H1 (cell line): ENCODE measurements at regions not wholly inside any gene's neighbourhood (a gene's known extent, or its start where the extent isn't known, plus 50 kb on each side); places are given as distances from the start of the nearest gene placed in this dataset.

ENCODE experiments used
- CTCF ChIA-PET: fragments of 300-600 bp; sonication (Branson Sonifier 250); formaldehyde crosslinking; loops from one replicate; lab custom pipeline; 2021; ENCODE audit not compliant: partially characterized antibody; lab: Charles Lee
- POLR2A ChIA-PET: fragments of 300-600 bp; sonication (Branson Sonifier 250); formaldehyde crosslinking; loops from one replicate; lab custom pipeline; 2021; ENCODE audit warnings: inconsistent platforms; ENCODE audit not compliant: partially characterized antibody; lab: Charles Lee
- DNase-seq, 2 experiments: peaks; one replicate each; pipeline versions ENCODE4 v3.0.0 to v3.0.0-alpha.2; 2010 to 2022; ENCODE audit warnings: low spot score in 2 of 2, low read depth in 1 of 2, mixed read lengths in 1 of 2
- FAIRE-seq: peaks from 2 replicates; lab custom pipeline; 2011; peaks lifted over from hg19 to GRCh38; lab: Jason Lieb, UNC
- H2AFZ ChIP-seq: 2 replicates; pipeline ENCODE4 v1.8.1; 2012; ENCODE audit warnings: low read length, inconsistent platforms
- H2AK5ac ChIP-seq: 2 replicates; pipeline ENCODE4 v1.6.1; 2013; ENCODE audit warnings: low read depth, low read length
- H2BK120ac ChIP-seq: replicated peaks from 2 replicates; pipeline ENCODE3; 2013; ENCODE audit warnings: low read depth, low read length, inconsistent platforms
- H2BK12ac ChIP-seq: 2 replicates; pipeline ENCODE4 v1.6.1; 2013; ENCODE audit warnings: low read depth, low read length
- H2BK15ac ChIP-seq: 2 replicates; pipeline ENCODE4 v1.6.1; 2013; ENCODE audit warnings: low read length
- H2BK20ac ChIP-seq: 2 replicates; pipeline ENCODE4 v1.6.1; 2013; ENCODE audit warnings: low read length
- H2BK5ac ChIP-seq: 2 replicates; pipeline ENCODE4 v1.6.1; 2013; ENCODE audit warnings: low read depth, low read length
- H3K14ac ChIP-seq: 2 replicates; pipeline ENCODE4 v1.6.1; 2013; ENCODE audit warnings: inconsistent platforms; ENCODE audit not compliant: insufficient read length
- H3K18ac ChIP-seq: 2 replicates; pipeline ENCODE4 v1.6.1; 2013; ENCODE audit warnings: low read length; ENCODE audit errors: extremely low read depth
- H3K23ac ChIP-seq: 2 replicates; pipeline ENCODE4 v1.6.1; 2013; ENCODE audit warnings: inconsistent platforms; ENCODE audit not compliant: insufficient read length
- H3K23me2 ChIP-seq: 2 replicates; pipeline ENCODE4 v1.6.1; 2013; ENCODE audit warnings: low read depth, low read length
- H3K27ac ChIP-seq: 2 replicates; pipeline ENCODE4 v1.6.1; 2011; ENCODE audit warnings: low read depth, low read length, inconsistent platforms
- H3K27me3 ChIP-seq, 4 experiments: replicated peaks in 1 of 4; 1 replicate in 1 of 4; 2 replicates in 3 of 4; pipeline versions ENCODE4 v1.6.1 to v1.8.1; 2011 to 2013; ENCODE audit warnings: low read length in 3 of 4, mild to moderate bottlenecking in 3 of 4, inconsistent platforms in 2 of 4, mixed read lengths in 2 of 4, moderate library complexity in 1 of 4; ENCODE audit not compliant: control insufficient read depth in 3 of 4, insufficient read depth in 3 of 4; ENCODE audit errors: extremely low read depth in 1 of 4
- H3K36me3 ChIP-seq, 4 experiments: 2 replicates each; pipeline versions ENCODE4 v1.6.1 to v1.8.1; 2011 to 2013; ENCODE audit warnings: mild to moderate bottlenecking in 4 of 4, low read length in 3 of 4, moderate library complexity in 2 of 4, control low read depth in 1 of 4, inconsistent platforms in 1 of 4; ENCODE audit not compliant: insufficient read depth in 4 of 4, control insufficient read depth in 2 of 4
- H3K4ac ChIP-seq: replicated peaks from 2 replicates; pipeline ENCODE3; 2013; ENCODE audit warnings: low read length, low read depth, mixed read lengths, inconsistent platforms; ENCODE audit not compliant: insufficient read length
- H3K4me1 ChIP-seq, 4 experiments: replicated peaks in 1 of 4; 1 replicate in 1 of 4; 2 replicates in 3 of 4; pipeline versions ENCODE4 v1.6.1 to v1.8.1; 2011 to 2013; ENCODE audit warnings: low read length in 3 of 4, inconsistent platforms in 2 of 4, mixed read lengths in 1 of 4; ENCODE audit not compliant: insufficient read depth in 4 of 4, control insufficient read depth in 3 of 4
- H3K4me2 ChIP-seq, 2 experiments: 2 replicates each; pipeline versions ENCODE4 v1.6.1 to v1.8.1; 2011 to 2013; ENCODE audit warnings: low read depth in 2 of 2, low read length in 2 of 2, control low read depth in 1 of 2, inconsistent platforms in 1 of 2, mild to moderate bottlenecking in 1 of 2; ENCODE audit not compliant: insufficient read depth in 1 of 2
- H3K4me3 ChIP-seq, 4 experiments: fragments of 200-600, 300-600 bp in 1 of 4; sonication (generic), shearing (Covaris generic), sonication (Bioruptor Twin) in 1 of 4; 2 replicates each; pipeline versions ENCODE4 v1.5.1 to v1.8.1; 2011 to 2016; ENCODE audit warnings: low read length in 4 of 4, low read depth in 3 of 4, control low read depth in 2 of 4, inconsistent platforms in 2 of 4, mild to moderate bottlenecking in 2 of 4, mixed read lengths in 1 of 4, moderate library complexity in 1 of 4; ENCODE audit not compliant: insufficient read depth in 2 of 4; ENCODE audit errors: extremely low read depth in 1 of 4
- H3K56ac ChIP-seq: replicated peaks from 2 replicates; pipeline ENCODE3; 2013; ENCODE audit warnings: low read depth, mild to moderate bottlenecking, mixed read lengths, low read length, inconsistent platforms; ENCODE audit not compliant: insufficient read length
- H3K79me1 ChIP-seq: 2 replicates; pipeline ENCODE4 v1.6.1; 2013; ENCODE audit warnings: low read depth, low read length, control low read depth
- H3K79me2 ChIP-seq, 2 experiments: 2 replicates each; pipeline versions ENCODE4 v1.6.1 to v1.8.1; 2012 to 2013; ENCODE audit warnings: low read length in 2 of 2, mild to moderate bottlenecking in 2 of 2, inconsistent platforms in 1 of 2; ENCODE audit not compliant: insufficient read depth in 2 of 2, control insufficient read depth in 1 of 2
- H3K9ac ChIP-seq, 4 experiments: replicated peaks in 1 of 4; 1 replicate in 1 of 4; 2 replicates in 3 of 4; pipeline versions ENCODE4 v1.6.1 to v1.8.1; 2011 to 2013; ENCODE audit warnings: low read depth in 3 of 4, low read length in 3 of 4, control low read depth in 2 of 4, mild to moderate bottlenecking in 2 of 4, moderate library complexity in 2 of 4, inconsistent platforms in 1 of 4; ENCODE audit errors: extremely low read depth in 1 of 4
- H3K9me3 ChIP-seq, 2 experiments: 2 replicates each; pipeline versions ENCODE4 v1.6.1 to v1.8.1; 2012 to 2013; ENCODE audit warnings: mild to moderate bottlenecking in 2 of 2, moderate library complexity in 2 of 2, control low read depth in 1 of 2, inconsistent platforms in 1 of 2, low read depth in 1 of 2, low read length in 1 of 2, mixed read lengths in 1 of 2; ENCODE audit not compliant: insufficient read depth in 2 of 2
- H4K20me1 ChIP-seq, 2 experiments: replicated peaks in 1 of 2; 2 replicates each; pipeline versions ENCODE3 to v1.8.1; 2011 to 2013; ENCODE audit warnings: inconsistent platforms in 2 of 2, low read length in 2 of 2, mild to moderate bottlenecking in 1 of 2; ENCODE audit not compliant: insufficient read depth in 2 of 2, control insufficient read depth in 1 of 2
- H4K5ac ChIP-seq: 2 replicates; pipeline ENCODE4 v1.6.1; 2013; ENCODE audit warnings: low read length, low read depth, mixed read lengths, inconsistent platforms; ENCODE audit not compliant: insufficient read length
- H4K8ac ChIP-seq: 2 replicates; pipeline ENCODE4 v1.8.0; 2013; ENCODE audit warnings: mild to moderate bottlenecking, moderate library complexity, low read length, inconsistent platforms; ENCODE audit not compliant: insufficient read depth; ENCODE audit errors: extremely low read depth
- H4K91ac ChIP-seq: replicated peaks from 2 replicates; pipeline ENCODE3; 2013; ENCODE audit warnings: low read length, mixed read lengths, inconsistent platforms; ENCODE audit not compliant: insufficient read length
- BACH1 ChIP-seq: IDR thresholded peaks from 2 replicates; pipeline ENCODE4 v1.6.1; 2012; ENCODE audit warnings: low read length, improper control_type of control experiment
- CBX8 ChIP-seq: fragments of 300-800, 300-1000 bp; sonication (generic); IDR thresholded peaks from 2 replicates; pipeline ENCODE4 v1.7.1; 2016; ENCODE audit warnings: low read depth, low read length, borderline replicate concordance
- CEBPB ChIP-seq: IDR thresholded peaks from 2 replicates; pipeline ENCODE4 v1.6.1; 2012; ENCODE audit warnings: low read depth, low read length
- CTBP2 ChIP-seq: IDR thresholded peaks from 2 replicates; pipeline ENCODE4 v1.7.0; 2011; ENCODE audit warnings: borderline replicate concordance, mild to moderate bottlenecking, moderate library complexity, mixed read lengths, low read length; ENCODE audit not compliant: insufficient read depth, insufficient read length
- JUN ChIP-seq: IDR thresholded peaks from 2 replicates; pipeline ENCODE4 v1.6.1; 2011; ENCODE audit warnings: low read depth, mild to moderate bottlenecking, improper control_type of control experiment, low read length
- PHF8 ChIP-seq: fragments of 200-600 bp; sonication (generic); conservative IDR thresholded peaks from 2 replicates; pipeline ENCODE4 v1.7.1; 2012; ENCODE audit warnings: low read depth, mild to moderate bottlenecking, inconsistent platforms, low read length, moderate library complexity
- SRF ChIP-seq: IDR thresholded peaks from 2 replicates; pipeline ENCODE4 v1.6.1; 2011; ENCODE audit warnings: mild to moderate bottlenecking, low read depth, low read length, moderate library complexity
- TAF1 ChIP-seq: IDR thresholded peaks from 2 replicates; pipeline ENCODE4 v1.6.1; 2011; ENCODE audit warnings: mild to moderate bottlenecking, low read depth, low read length
- TEAD4 ChIP-seq: IDR thresholded peaks from 2 replicates; pipeline ENCODE4 v1.6.1; 2012; ENCODE audit warnings: low read depth, low read length, inconsistent platforms, mixed read lengths
- YY1 ChIP-seq: IDR thresholded peaks from 2 replicates; pipeline ENCODE4 v1.6.1; 2011; ENCODE audit warnings: low read depth, mild to moderate bottlenecking, low read length
- WGBS, 2 experiments: shearing (Covaris generic) in 1 of 2; methylation state at CpG; one replicate each; pipeline versions ENCODE4 v1.1.6 to v1.1.7; 2013 to 2015; ENCODE audit warnings: low lambda C conversion rate in 2 of 2, mixed read lengths in 2 of 2, inconsistent platforms in 1 of 2, low coverage in 1 of 2, missing lambda C conversion rate in 1 of 2; ENCODE audit not compliant: insufficient replicate concordance in 2 of 2, insufficient coverage in 1 of 2, insufficient read length in 1 of 2; ENCODE audit errors: extremely low coverage in 1 of 2, missing lambda C conversion rate in 1 of 2; 5-methylcytosine and 5-hydroxymethylcytosine counted together
- TF ChIP-seq, protein P1 (sequence below): IDR thresholded peaks from 2 replicates; pipeline ENCODE4 v1.6.1; 2011; ENCODE audit warnings: low read length, improper control_type of control experiment
- TF ChIP-seq, protein P2 (sequence below), 3 experiments: IDR thresholded peaks; 1 replicate in 2 of 3; 2 replicates in 1 of 3; pipeline versions ENCODE4 v1.5.1 to v1.6.1; 2011; ENCODE audit warnings: low read length in 3 of 3, mild to moderate bottlenecking in 3 of 3, inconsistent platforms in 2 of 3, low read depth in 1 of 3, moderate library complexity in 1 of 3; ENCODE audit not compliant: insufficient read depth in 1 of 3; ENCODE audit errors: control extremely low read depth in 1 of 3

DNA sequence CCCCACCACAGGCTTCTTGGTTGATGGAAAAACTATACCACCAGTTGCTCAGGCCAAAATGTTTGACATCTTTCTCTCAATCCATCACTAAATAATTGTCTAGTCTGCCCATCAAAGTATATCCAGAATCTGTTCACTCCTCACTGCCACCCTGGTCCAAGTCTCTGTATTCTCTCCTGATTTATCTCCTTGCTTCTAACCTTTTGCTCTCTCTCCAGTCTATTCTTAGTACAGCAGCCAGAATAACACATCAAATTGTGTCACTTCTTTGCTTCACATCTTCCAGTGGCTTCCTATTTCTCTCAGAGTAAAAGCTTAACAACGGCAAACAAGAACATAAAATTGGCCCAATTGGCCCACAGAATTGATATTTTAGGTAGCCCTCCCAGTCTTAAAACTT is 272.8 kb downstream of the IPO8 start:
- H3K4ac ChIP-seq = no peak overlapping the region
- 31% methylated on average over 1 of the region's 1 CpG; no CpG with 5 or more reads in 1 of the 2 experiments for WGBS, 2 experiments
- H2BK5ac ChIP-seq = no peak overlapping the region
- no peak for TF ChIP-seq CTBP2
- TF ChIP-seq JUN = no peak
- no peak for TF ChIP-seq CEBPB
- TF ChIP-seq, protein P1, sequence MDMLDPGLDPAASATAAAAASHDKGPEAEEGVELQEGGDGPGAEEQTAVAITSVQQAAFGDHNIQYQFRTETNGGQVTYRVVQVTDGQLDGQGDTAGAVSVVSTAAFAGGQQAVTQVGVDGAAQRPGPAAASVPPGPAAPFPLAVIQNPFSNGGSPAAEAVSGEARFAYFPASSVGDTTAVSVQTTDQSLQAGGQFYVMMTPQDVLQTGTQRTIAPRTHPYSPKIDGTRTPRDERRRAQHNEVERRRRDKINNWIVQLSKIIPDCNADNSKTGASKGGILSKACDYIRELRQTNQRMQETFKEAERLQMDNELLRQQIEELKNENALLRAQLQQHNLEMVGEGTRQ = no peak
- TF ChIP-seq, protein P2, sequence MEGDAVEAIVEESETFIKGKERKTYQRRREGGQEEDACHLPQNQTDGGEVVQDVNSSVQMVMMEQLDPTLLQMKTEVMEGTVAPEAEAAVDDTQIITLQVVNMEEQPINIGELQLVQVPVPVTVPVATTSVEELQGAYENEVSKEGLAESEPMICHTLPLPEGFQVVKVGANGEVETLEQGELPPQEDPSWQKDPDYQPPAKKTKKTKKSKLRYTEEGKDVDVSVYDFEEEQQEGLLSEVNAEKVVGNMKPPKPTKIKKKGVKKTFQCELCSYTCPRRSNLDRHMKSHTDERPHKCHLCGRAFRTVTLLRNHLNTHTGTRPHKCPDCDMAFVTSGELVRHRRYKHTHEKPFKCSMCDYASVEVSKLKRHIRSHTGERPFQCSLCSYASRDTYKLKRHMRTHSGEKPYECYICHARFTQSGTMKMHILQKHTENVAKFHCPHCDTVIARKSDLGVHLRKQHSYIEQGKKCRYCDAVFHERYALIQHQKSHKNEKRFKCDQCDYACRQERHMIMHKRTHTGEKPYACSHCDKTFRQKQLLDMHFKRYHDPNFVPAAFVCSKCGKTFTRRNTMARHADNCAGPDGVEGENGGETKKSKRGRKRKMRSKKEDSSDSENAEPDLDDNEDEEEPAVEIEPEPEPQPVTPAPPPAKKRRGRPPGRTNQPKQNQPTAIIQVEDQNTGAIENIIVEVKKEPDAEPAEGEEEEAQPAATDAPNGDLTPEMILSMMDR (IDR thresholded peaks at IDR 0.05; ENCODE audit: control extremely low read depth in 1 of 3, insufficient read depth in 1 of 3, low read depth in 1 of 3, low read length in 3 of 3) = no peak
- no peak for TF ChIP-seq TEAD4
- TF ChIP-seq PHF8 = no peak
- TF ChIP-seq TAF1 = no peak
- no peak for TF ChIP-seq BACH1
- no peak for TF ChIP-seq YY1
- TF ChIP-seq CBX8 = no peak
- TF ChIP-seq SRF = no peak

More for the DNA sequence above, 272.8 kb downstream of the IPO8 start:
- no peak overlapping the region for H2BK15ac ChIP-seq
- no peak overlapping the region for H2BK12ac ChIP-seq
- no peak overlapping the region for H3K18ac ChIP-seq
- H3K14ac ChIP-seq = no peak overlapping the region
- H2AK5ac ChIP-seq = no peak overlapping the region
- no peak overlapping the region for H2AFZ ChIP-seq
- H4K8ac ChIP-seq = no peak overlapping the region
- H3K56ac ChIP-seq = no peak overlapping the region
- H3K79me2 ChIP-seq = no peaks in the 10 kb centered on the region
- H4K91ac ChIP-seq = no peak overlapping the region
- H4K5ac ChIP-seq = no peak overlapping the region
- H2BK120ac ChIP-seq = no peak overlapping the region
- H3K4me2 ChIP-seq = no peak overlapping the region
- H3K9me3 ChIP-seq = peaks cover 35 to 37% of the 10 kb centered on the region in 2 experiments
- H3K23ac ChIP-seq = no peak overlapping the region
- H4K20me1 ChIP-seq = no peaks in the 10 kb centered on the region
- H3K79me1 ChIP-seq = no peaks in the 10 kb centered on the region
- no peaks in the 10 kb centered on the region for H3K23me2 ChIP-seq
- no peak overlapping the region for H2BK20ac ChIP-seq
- FAIRE-seq = no peak
- POLR2A ChIA-PET = no interaction called here
- H3K27ac ChIP-seq = no peak overlapping the region
- H3K4me1 ChIP-seq = no peaks in the 10 kb centered on the region
- DNase-seq = no peak
- peaks cover 0 to 1% (median 0%) of the 10 kb centered on the region in 4 experiments; a peak in 1 of 7 replicates for H3K27me3 ChIP-seq
- no peak overlapping the region for H3K9ac ChIP-seq
- CTCF ChIA-PET = no interaction called here
- H3K4me3 ChIP-seq = no peak overlapping the region
- no peaks in the 10 kb centered on the region; a peak in 1 of 8 replicates for H3K36me3 ChIP-seq
